Glutamatergic neuron (in vitro differentiated cells): ENCODE measurements at regions not wholly inside any gene's neighbourhood (a gene's known extent, or its start where the extent isn't known, plus 50 kb on each side); places are given as distances from the start of the nearest gene placed in this dataset.

Experiments
- DNase-seq: peaks from one replicate; pipeline ENCODE4 v3.0.0; 2022
- H3K27ac Mint-ChIP-seq: one replicate; pipeline ENCODE4 v1.8.0; 2020; ENCODE audit warnings: mild to moderate bottlenecking, mixed read lengths, inconsistent platforms; ENCODE audit not compliant: unreplicated experiment
- H3K27me3 Mint-ChIP-seq: one replicate; pipeline ENCODE4 v1.8.0; 2020; ENCODE audit warnings: mild to moderate bottlenecking, moderate library complexity, mixed read lengths, inconsistent platforms; ENCODE audit not compliant: unreplicated experiment
- H3K36me3 Mint-ChIP-seq: one replicate; pipeline ENCODE4 v1.8.0; 2020; ENCODE audit warnings: mild to moderate bottlenecking, mixed read lengths, inconsistent platforms; ENCODE audit not compliant: unreplicated experiment
- H3K4me1 Mint-ChIP-seq: one replicate; pipeline ENCODE4 v1.8.0; 2020; ENCODE audit warnings: mild to moderate bottlenecking, low read depth, mixed read lengths, inconsistent platforms; ENCODE audit not compliant: unreplicated experiment
- H3K4me3 Mint-ChIP-seq: one replicate; pipeline ENCODE4 v1.8.0; 2020; ENCODE audit warnings: mild to moderate bottlenecking, mixed read lengths, inconsistent platforms; ENCODE audit not compliant: unreplicated experiment
- H3K9me3 Mint-ChIP-seq: one replicate; pipeline ENCODE4 v1.8.0; 2020; ENCODE audit warnings: mild to moderate bottlenecking, moderate library complexity, mixed read lengths, inconsistent platforms; ENCODE audit not compliant: unreplicated experiment
- CTCF ChIP-seq: fragments of 200-600 bp; sonication (generic); IDR thresholded peaks from one replicate; pipeline ENCODE4 v1.5.0; 2021; ENCODE audit not compliant: partially characterized antibody, unreplicated experiment

- H3K4me1 Mint-ChIP-seq, result no peaks in the 10 kb centered on the region
- TF ChIP-seq CTCF, result no peak
These were observed 70.8 kb upstream of the CTAGE1 start for GRCh38 chr18:22488554-22488953.

GRCh38 chr18:22489704-22490103 lies 72.0 kb upstream of the CTAGE1 start:
- no peak for DNase-seq
- no peak overlapping the region for H3K4me3 Mint-ChIP-seq
- no peaks in the 10 kb centered on the region for H3K36me3 Mint-ChIP-seq
- no peak for TF ChIP-seq CTCF
- H3K4me1 Mint-ChIP-seq, result no peaks in the 10 kb centered on the region
- no peaks in the 10 kb centered on the region for H3K9me3 Mint-ChIP-seq
- no peaks in the 10 kb centered on the region for H3K27me3 Mint-ChIP-seq
- H3K27ac Mint-ChIP-seq, result no peak overlapping the region

More at GRCh38 chr18:22488554-22488953, 70.8 kb upstream of the CTAGE1 start:
- Mint-ChIP-seq H3K9me3 (no peaks in the 10 kb centered on the region), H3K27me3 (no peaks in the 10 kb centered on the region), H3K36me3 (no peaks in the 10 kb centered on the region), H3K27ac (no peak overlapping the region), H3K4me3 (no peak overlapping the region)
- DNase-seq, result no peak

- Mint-ChIP-seq H3K9me3 (no peaks in the 10 kb centered on the region), H3K4me1 (no peaks in the 10 kb centered on the region), H3K27ac (no peak overlapping the region), H3K4me3 (no peak overlapping the region), H3K36me3 (no peaks in the 10 kb centered on the region), H3K27me3 (no peaks in the 10 kb centered on the region)
- TF ChIP-seq CTCF, result no peak
- no peak for DNase-seq
These were observed 72.7 kb upstream of the CTAGE1 start for GRCh38 chr18:22490429-22490846.

- no peak overlapping the region for H3K4me3 Mint-ChIP-seq
- H3K27ac Mint-ChIP-seq, result no peak overlapping the region
- no peaks in the 10 kb centered on the region for H3K9me3 Mint-ChIP-seq
- DNase-seq, result no peak
- H3K36me3 Mint-ChIP-seq, result no peaks in the 10 kb centered on the region
- no peaks in the 10 kb centered on the region for H3K27me3 Mint-ChIP-seq
- no peaks in the 10 kb centered on the region for H3K4me1 Mint-ChIP-seq
- TF ChIP-seq CTCF, result no peak
These were observed 75.5 kb upstream of the CTAGE1 start for GRCh38 chr18:22493255-22493654.

- H3K9me3 Mint-ChIP-seq, result no peaks in the 10 kb centered on the region
- no peak overlapping the region for H3K4me3 Mint-ChIP-seq
- H3K36me3 Mint-ChIP-seq, result no peaks in the 10 kb centered on the region
- no peak for DNase-seq
- no peak for TF ChIP-seq CTCF
- no peak overlapping the region for H3K27ac Mint-ChIP-seq
- H3K4me1 Mint-ChIP-seq, result no peaks in the 10 kb centered on the region
- H3K27me3 Mint-ChIP-seq, result no peaks in the 10 kb centered on the region
These were observed 76.2 kb upstream of the CTAGE1 start for GRCh38 chr18:22493940-22494339.
